ENCODE measurements at regions not wholly inside any gene's neighbourhood (a gene's known extent, or its start where the extent isn't known, plus 50 kb on each side); places are given as distances from the start of the nearest gene placed in this dataset.

- TF ChIP-seq REST (IDR thresholded peaks at IDR 0.05; ENCODE audit: borderline replicate concordance) (peak; percentile 40; the same call in 1 of the 2 replicates), REST (CRISPR knock-in tag; IDR thresholded peaks at IDR 0.05; ENCODE audit: low read depth) (no peak), TCF7L2 (IDR thresholded peaks at IDR 0.05; ENCODE audit: low read depth, low read length) (no peak), GATA2 (CRISPR knock-in tag; IDR thresholded peaks at IDR 0.05) (no peak), CTBP1 (IDR thresholded peaks at IDR 0.05; ENCODE audit: borderline replicate concordance) (peak; percentile 48; the same call in 1 of the 2 replicates), RBM25 (IDR thresholded peaks at IDR 0.05; ENCODE audit: low read depth, low read length, severe bottlenecking) (no peak), GTF2F1 (IDR thresholded peaks at IDR 0.05; ENCODE audit: low read depth, low read length) (no peak), RREB1 (CRISPR knock-in tag; IDR thresholded peaks at IDR 0.05) (no peak), THAP12 (CRISPR knock-in tag; IDR thresholded peaks at IDR 0.05) (no peak), SMC3 (conservative IDR thresholded peaks at IDR 0.05; ENCODE audit: insufficient read depth, low read depth, low read length) (peak; percentile 50), U2AF1 (optimal IDR thresholded peaks at IDR 0.05; ENCODE audit: low read depth, low read length) (no peak)
These were observed 148.3 kb downstream of the KATNIP start (continued) for GRCh38 chr16:27698266-27698665.
